NCI-H187 treated with DMSO at 0.1 percent for 48 hours (cell line): ENCODE measurements at regions not wholly inside any gene's neighbourhood (a gene's known extent, or its start where the extent isn't known, plus 50 kb on each side); places are given as distances from the start of the nearest gene placed in this dataset.

Experiments
- DNase-seq: peaks from one replicate; lab custom pipeline; 2025; lab: John Stamatoyannopoulos, UW

DNA sequence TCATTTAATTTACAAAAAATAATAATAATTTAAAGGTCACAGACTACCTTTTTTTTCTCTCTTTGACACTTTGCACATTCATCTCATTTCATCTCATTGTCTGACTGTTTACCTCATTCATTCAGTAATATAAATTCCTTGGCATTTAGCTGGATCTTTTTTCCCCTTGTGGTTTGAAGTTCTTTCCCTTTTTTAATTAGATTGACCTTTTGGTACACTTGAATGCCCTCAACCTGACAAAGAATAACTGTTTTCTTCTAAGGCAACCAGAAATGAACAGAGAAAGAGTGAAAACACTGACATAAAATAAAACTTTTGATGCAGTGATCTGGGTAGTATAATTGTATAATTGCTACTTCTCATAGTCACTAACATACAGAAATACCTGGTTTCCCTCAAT, 774.9 kb upstream of the NOVA1 start:
- DNase-seq: no peak

DNA sequence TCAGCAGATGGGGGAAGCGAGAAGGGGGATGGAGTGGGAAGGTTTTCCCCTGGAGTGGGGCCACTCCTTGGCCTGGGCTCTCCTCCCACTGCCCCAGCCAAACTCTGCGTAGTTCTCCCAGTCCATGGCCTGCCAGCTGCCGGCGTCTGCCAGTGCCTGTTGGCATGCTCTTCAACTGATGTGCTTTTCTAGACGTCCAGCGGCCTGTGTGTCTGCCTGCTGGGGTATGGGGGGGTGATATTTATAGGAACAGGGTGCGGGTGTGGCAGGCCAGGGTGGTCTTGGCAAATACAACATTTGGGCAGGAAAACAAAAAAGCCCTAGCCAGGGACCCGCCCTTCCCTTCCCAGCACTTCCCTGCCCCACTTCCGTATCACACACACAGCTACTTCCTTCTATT, 786.3 kb upstream of the NOVA1 start:
- DNase-seq: no peak

DNA sequence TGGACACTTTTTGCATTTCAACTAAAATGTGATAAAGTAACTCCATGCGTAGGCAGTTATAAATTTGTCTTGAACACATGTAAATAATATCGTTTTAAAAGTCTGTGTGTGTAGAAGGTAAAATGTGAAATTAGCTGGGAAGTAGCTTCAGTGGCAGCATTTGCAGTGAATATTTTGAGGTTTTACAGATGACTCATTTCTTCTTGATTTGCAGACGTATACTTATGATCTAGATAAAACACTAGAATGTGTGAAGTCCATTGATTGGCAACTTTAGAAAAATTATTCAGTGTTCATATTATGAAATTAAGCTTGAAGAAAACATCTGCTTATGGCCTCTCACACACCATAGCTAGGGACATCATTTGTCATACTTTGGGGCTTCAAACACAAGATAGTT, 788.6 kb upstream of the NOVA1 start:
- DNase-seq: no peak

DNA sequence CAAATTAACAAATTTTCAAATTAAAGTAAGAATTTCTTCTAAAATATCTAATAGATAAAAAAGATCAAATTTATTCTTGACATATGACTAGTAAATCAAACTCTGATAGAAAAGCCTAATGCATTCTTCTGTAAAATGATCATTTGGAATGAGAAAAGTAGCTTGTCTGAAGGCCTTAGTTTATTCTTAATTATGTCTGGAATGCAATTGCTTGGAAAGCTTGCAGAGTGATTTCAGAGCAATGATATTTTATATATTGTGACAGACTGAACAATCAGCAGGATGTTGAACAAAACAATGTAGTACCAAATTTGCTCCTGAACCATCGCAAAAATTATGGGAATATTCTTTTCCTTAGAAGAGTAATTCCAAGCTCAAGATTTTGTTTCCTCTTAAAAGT, 789.6 kb upstream of the NOVA1 start:
- DNase-seq: no peak

DNA sequence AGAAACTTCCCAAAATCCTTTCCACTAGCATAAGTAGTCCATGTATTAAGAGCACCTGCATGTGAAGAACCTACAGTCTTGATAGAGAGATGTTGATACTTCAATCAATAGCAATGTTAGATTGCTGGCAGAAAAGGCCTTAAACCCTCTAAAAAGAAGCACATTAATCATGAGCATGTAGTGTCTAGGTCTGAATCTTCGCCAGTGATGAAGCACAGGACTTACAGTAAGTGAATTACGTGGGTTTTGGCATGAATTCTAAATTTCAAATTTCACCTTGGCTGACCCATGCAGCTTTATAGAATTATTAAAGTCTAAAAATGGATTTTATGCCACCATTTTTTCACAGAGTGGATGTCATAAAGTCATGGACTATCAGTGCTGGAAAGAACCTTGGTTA, 791.6 kb upstream of the NOVA1 start:
- no peak for DNase-seq

DNA sequence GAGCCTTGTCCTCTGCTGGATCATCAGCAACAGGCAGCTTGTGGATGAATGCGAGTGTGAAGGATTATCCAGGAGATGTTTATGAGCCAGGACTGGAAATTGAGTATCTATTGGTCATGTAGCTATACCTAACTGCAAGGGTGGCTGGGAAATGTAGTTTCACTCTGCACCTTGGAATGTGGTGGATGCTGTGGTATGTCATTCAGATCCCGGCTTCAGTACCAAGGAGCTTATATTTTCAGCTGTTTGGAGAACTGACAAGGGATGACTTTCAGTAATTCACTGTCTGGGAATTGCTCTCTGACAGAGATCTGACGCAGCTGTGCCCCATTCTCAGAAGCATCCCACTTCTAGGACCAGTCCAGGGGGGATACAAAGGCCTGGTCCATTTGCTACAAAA, 792.3 kb upstream of the NOVA1 start:
- no peak for DNase-seq

DNA sequence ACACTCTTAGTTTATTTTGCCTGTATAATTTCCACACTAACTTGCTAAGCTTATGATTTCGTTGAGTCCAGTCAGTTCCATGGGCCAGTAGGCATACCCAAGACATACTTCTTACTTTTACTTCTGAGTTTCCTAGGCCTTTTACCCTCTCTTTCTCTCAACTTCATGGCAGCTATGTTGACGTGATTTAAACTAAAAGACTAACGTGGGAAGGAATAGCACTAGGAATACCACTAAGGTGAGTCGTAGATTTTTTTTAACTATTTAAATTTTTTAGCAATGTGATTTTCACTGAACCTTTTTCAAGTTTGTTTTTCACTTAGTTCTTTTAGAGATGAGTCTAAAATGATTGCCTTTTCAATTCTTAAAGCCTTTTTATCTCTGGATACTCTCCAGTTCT, 793.5 kb upstream of the NOVA1 start:
- no peak for DNase-seq

DNA sequence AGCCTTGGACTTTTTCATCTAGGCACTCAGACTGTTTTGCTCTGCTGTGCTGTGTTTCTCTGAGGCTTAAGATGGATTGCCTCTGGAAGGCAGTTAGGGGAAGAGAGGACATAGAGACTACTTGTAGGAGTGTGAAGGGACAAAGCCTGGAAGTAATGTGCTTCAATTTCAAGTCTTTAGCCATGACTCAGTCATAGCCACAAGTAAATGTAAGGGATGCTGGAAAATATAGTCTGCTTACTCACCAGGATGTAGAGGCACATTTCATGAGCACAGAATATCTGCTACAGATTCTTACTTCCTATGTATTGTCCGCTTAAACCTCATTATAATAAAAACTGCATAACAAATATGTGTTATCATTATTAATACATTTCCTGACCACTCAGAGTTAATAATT, 794.3 kb upstream of the NOVA1 start:
- no peak for DNase-seq

DNA sequence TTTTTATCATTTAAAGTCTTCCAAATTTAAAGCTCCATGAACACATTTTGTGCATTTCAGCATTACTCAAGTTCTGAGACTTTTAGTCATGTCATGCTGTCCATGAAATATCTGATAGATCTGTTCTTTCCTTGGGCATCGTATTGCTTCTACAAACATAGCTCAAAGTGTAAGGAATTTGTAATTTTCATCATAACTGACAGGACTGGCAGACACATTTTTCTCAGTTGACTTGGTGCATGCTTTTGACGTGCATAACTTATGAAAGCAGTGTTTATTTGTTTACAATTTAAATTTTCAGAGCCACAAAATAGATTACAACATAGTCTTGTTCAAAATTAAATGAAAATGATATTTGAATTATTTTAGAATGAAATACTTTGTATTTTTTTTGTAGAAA, 812.1 kb upstream of the NOVA1 start:
- DNase-seq: no peak

DNA sequence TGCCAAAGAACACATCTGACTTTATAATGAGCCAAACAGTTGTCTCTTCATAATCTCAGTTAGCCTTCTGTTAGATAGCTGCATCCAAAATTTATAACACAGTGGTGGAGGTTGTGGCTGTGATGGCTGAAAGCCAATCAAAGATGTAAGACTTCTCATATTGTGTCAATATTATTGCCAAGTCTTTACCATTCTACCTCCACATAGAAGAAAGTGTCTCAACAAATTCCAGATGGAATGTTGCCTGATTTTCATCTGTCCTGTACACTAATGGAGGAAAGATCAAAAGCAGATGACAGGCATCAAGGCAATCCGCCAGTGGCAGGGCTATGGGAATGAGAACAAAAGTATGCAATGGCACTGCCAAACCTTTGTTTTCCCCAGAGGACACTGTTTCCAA, 813.1 kb upstream of the NOVA1 start:
- no peak for DNase-seq

DNA sequence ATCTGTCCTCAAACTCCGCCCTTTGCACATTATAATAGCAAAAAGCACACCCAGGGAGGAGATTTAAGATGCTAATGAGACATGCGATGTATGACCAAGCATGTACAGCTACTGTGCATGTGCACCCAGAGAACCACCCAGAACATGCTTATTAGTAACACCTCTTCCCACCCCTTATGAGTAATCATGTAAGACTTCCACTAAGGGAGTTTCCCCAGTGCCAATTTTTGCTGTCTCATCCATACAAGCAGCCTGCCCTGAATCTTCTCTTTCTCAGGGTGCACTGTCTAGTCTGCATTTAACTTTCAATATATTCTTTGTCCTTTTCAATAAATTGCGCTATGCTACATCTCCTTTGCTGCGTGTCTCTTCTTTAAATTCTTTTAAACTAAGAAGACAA, 830.0 kb upstream of the NOVA1 start:
- DNase-seq: no peak

DNA sequence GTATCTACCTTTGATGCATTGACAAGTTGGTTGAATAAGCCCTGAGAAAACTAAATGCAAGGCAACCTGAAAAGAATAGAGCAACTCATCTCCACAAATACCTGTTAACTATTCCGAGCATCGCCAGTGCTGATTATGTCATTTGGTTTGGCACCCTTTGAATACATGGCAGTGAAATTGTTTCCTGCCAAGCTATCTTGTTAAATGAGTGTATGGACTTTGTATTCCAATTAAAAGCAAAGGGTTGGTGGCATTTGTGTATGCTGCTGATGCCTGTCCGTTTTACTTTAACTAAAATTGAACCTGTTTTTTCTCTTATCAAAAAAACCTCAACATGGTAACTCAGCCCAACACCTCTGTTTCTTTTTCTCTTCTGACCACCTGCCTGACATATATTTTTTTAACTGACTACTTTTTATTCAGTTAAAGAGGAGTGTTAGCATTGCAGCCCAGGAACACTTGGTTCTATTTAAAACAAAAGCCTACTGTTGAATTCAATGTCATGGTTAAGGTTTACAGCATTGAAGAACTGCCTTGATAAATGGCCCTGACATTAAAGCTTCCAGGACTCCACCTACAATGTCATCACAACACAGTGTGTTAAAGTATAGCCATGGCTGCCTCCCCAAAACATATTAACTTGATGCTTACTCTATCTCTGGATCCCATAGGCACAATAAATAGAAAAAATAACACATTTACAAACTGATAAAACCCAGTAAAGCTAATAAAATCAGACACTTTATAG, 838.3 kb upstream of the NOVA1 start:
- no peak for DNase-seq

DNA sequence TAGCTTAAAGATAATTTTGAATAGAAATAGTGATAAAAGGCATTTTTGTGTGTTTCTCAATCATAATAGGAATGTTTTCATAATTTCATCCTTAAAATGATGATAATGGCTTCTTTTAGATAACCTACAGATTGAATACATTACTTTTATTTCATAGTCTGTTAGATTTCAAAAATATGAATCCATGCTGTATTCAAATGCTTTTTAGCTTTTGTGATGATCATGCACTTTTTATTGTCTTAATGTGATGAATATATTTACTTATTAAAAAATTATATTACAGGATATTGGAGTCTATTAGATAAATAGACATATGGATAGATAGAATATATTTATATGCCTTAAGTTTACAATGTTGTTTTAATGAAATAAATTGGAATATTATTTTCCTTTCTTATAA, 886.8 kb upstream of the NOVA1 start:
- DNase-seq: no peak

DNA sequence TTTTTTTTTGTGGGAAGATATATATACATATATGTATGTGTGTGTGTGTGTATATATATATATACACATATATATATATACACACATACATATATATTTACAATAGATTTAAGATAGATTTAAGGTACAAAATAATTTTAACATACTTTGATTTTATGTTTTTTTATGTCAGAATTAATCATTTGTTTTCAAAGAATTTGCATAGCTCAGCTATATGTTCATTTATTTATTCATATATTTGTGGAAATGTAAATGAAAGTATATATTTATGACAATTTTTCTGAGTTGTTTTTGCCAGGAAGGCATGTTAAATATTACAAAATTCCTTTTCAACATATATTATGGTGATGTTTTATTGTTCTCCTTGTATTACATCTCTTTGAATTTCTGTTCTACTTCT, 887.4 kb upstream of the NOVA1 start:
- DNase-seq: no peak

DNA sequence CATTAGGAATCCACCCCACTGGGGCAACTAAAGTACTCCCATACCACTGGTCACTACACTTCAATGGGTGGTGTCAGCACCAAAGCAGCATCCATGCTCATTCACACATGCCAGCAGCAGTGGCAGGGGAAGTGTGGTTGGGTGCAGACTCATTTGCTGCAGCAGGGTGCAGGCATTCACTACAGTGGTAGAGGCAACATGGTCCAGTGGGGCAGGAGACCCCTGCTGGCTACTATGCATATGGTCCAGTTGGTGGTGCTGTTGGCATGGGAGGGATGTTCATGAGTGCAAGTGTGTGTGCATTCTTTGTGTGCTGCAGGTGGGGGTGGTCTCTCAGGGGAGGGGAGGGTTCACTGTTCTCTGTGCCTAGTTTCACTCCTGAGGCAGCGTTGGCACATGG, 908.4 kb upstream of the NOVA1 start:
- no peak for DNase-seq

DNA sequence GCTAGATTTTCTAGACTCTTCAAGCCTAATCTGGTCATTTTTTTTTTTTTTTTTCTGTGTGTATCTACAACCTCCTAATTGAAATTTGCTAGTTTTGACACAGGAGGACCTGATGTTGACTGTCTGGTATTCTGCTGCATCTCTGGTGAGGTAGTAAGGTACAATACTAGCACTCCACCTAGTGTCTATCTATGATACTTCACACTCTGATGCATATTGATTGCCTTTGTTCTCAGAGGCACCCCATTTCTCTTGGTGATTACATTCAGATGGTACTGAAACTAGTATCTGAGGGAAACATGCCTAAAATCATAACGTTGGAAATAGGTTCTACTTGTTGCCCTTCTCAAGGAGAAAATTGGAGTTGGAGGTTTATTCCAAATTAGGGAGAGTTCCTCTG, 930.5 kb upstream of the NOVA1 start:
- no peak for DNase-seq

DNA sequence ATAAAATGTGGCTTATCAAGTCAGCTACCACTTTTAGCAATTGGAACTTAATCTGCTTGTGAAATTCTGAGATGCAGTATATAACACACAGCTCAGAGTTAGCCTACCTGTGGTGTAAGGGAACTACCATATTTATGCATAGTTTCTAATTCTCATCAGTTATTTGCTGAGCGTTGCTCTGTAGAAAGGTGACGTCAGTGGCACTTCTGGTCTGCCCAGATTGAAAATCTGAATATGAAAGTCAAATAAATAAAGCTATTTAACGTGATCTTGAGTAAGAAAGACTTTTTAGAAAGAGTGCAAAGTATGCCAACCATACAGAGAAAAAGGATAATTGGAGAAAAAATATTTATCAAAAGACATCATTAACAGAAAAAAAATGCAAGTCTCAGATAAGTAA, 938.9 kb upstream of the NOVA1 start:
- no peak for DNase-seq

DNA sequence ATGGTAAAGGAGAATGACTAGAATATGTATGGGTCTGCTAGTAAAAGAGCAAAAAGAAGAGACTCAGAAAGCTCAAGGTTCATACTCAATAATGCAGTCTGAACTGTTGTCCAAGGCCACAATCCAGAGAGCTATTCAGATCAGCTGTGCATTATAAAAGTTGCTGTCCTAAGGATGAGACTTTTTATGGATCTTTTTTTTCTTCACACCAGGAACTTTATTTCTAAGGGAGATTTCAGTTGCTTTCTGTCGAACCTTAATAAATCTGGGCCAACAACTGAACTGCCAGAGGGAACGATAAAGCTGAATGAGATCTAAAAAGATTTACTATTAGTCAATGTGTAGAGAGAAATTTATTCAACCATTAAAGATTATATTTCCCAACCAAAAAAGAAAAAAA, 948.3 kb upstream of the NOVA1 start:
- no peak for DNase-seq

DNA sequence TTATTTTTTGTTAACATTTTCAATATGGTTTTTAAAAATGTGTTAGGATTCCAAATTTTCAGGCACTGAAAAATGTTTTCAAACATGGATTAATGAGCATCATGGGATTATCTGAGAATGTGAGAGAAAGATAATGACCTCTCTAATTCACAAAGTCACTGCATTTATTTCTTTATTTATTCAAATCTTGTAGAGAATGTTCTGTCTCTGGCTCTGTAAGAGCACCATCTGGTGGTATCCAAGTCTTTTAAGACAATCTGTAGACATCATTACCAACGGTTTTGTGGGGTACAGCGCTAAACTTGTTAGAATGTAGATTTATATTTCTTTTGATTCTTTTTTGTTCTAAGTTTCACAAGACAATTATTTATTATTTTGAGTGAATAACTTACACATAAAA, 956.0 kb upstream of the NOVA1 start:
- no peak for DNase-seq

DNA sequence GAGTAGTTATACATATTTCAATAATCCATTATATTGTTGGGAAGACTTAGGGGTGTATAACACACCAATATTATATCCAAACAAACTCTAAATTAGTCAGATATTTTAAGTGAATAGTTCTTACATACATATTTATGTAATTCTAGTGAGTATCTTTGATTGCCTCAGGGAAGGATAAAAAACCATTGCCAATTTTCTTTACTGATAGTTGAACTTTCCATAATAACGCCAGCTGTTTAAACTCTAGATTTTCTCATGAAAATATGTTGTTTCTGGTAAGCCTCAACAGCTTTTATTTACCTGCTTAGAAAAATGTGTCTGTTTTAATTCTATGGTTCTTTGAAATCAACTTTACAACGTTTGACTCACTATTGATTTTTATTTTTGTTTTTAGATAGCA, 959.6 kb upstream of the NOVA1 start:
- DNase-seq: no peak

DNA sequence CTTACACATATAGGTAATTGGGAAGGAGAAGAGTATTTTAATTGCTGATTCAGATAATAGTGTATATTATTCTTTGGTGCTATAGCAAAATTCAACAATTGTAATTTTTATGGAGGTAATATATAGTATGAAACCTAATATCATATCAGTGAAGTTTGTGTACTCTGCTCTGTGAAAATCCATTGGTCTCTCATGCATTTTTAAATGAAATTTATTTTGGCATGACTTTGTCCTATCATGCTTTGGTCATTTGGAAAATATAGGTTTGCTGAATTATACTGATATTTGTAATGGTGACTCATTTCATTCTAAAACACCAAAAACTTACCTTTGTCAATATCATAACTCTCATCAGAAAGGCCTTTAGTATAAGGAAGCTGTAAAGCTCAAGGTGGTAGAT, 962.0 kb upstream of the NOVA1 start:
- DNase-seq: no peak

DNA sequence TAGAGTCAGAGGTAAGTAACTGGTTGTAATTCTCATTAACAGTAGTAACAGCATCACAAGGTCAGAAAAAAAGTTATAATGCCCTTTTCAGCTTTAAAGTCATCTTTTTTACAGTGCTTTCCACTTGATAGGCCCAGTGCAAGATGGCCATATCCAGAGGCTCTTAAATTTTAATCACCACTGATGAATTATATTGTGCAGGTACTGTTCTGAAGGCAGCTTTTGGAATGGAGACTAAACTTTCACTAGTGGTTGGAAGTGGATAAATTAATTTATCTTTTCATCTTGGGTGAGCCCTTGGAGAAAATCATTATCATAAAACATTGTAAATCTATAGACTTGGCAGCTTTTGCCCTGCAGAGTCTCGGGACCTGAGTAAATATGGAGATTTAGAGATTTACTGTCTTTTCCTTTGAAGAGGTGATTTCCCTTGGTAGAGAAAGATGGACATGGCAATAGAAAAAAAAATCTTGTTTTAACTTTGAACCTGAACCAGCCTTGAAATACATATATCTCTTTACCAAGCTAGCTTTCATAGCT, 969.1 kb upstream of the NOVA1 start:
- no peak for DNase-seq

DNA sequence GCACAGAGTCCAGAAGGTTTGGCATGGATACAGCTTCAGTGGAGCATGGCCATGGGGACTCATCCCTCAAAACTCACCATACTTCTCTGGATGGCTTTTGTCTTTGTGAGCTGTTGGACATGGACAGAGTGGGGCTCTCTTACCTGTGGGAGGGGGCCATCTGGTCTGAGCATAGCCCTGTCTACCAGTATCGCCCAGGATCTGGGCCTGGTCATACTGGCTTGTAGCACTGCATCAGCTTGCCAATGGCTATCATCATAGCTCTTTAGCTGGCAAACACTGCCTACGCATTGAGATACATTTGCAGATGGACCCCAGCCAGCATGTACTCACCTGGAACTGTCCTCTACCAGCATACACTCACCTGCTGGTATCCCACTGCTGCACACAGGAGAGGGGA, 975.2 kb upstream of the NOVA1 start:
- DNase-seq: no peak

DNA sequence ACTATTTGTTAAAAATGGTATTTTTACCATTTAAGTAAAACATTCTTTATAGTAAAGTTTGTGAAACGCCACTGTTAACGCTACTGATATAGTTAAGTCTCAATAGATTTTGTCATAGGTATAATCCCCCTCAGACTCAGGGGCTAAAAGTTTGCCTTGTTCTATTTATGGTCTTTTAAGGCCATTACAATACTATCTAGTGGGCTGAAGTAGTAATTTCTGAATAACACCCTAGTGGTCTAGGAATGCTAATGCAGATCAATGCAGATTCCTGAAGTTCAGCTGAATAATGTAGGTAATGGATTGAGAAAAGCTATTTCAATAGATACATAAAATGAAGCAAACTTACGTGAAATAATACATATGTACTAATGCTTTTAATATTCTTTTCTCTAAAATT, 989.3 kb upstream of the NOVA1 start:
- no peak for DNase-seq

DNA sequence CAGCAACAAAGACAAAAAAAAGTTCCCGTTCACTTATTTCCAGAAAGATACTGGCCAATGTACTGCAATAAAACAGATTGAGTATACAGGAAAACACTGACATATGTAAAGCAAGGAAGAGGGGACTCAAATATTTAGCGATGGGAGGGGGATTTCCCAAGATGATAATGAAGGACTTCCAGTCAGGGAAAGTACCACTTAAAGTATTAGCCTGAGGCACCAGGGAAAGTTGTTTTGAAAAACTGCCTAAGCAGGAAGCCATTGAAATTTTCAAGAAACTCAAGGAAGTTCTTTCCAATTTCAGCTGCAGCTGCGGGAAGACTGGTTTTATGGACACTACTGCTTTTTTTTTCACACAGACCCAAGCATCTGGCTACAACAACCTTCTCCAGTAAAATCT, 1007.4 kb upstream of the NOVA1 start:
- DNase-seq: no peak
